D721Med (cell line): ENCODE measurements at regions not wholly inside any gene's neighbourhood (a gene's known extent, or its start where the extent isn't known, plus 50 kb on each side); places are given as distances from the start of the nearest gene placed in this dataset.

ENCODE experiments used
- DNase-seq: peaks from one replicate; pipeline ENCODE4 v3.0.0; 2011; ENCODE audit warnings: low spot score; ENCODE audit not compliant: insufficient read length
- FAIRE-seq: peaks from 2 replicates; lab custom pipeline; 2011; peaks lifted over from hg19 to GRCh38; lab: Jason Lieb, UNC
- TF ChIP-seq, protein P1 (sequence below): IDR thresholded peaks from 2 replicates; pipeline ENCODE4 v1.5.1; 2012; ENCODE audit warnings: mild to moderate bottlenecking, control low read depth; ENCODE audit not compliant: insufficient read depth; ENCODE audit errors: missing control alignments

DNA sequence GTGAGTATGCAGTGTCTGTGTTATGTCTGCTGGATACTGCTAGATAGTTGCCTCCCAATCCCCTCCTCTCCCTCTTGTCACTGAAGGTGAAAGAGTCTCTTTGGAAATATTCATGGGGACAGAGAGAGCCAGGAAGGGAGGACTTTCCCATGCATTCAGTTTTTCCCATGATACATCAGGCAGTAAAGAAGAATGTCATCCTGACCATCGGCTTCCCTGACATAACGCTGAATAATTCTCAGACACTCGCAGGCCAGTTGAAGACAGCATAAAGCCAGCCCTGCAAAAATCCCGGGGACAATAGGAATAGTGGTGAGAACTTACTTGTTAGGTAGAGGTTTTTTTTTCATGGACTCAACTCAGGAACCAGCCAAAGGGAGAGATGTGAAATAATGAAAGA lies 58.1 kb downstream of the KLF4 start:
- FAIRE-seq (no peak), DNase-seq (no peak)
- TF ChIP-seq, protein P1, sequence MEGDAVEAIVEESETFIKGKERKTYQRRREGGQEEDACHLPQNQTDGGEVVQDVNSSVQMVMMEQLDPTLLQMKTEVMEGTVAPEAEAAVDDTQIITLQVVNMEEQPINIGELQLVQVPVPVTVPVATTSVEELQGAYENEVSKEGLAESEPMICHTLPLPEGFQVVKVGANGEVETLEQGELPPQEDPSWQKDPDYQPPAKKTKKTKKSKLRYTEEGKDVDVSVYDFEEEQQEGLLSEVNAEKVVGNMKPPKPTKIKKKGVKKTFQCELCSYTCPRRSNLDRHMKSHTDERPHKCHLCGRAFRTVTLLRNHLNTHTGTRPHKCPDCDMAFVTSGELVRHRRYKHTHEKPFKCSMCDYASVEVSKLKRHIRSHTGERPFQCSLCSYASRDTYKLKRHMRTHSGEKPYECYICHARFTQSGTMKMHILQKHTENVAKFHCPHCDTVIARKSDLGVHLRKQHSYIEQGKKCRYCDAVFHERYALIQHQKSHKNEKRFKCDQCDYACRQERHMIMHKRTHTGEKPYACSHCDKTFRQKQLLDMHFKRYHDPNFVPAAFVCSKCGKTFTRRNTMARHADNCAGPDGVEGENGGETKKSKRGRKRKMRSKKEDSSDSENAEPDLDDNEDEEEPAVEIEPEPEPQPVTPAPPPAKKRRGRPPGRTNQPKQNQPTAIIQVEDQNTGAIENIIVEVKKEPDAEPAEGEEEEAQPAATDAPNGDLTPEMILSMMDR = no peak

DNA sequence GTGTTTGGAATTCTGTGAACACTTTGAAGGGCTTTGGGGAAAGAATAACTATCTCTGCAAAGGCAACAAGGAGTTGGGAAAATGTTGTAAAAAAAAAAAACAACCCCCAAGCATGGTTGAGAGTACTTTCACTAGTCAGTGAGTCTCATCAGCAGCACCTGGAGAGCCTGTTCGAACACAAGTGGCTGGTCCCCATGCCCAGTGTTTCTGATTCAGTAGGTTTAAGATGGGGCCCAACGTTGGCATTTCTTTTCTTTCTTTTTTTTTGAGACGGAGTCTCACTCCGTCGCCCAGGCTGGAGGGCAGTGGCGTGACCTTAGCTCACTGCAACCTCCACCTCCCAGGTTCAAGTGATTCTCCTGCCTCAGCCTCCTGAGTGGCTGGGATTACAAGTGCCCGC lies 59.5 kb downstream of the KLF4 start:
- DNase-seq (no peak), FAIRE-seq (no peak)
- TF ChIP-seq, protein P1 = no peak

- DNase-seq = no peak
- FAIRE-seq = no peak
- TF ChIP-seq, protein P1 = no peak
Measured at GRCh38 chr9:107426126-107426525, 63.4 kb downstream of the KLF4 start.

GRCh38 chr9:107425101-107426025 lies 64.2 kb downstream of the KLF4 start:
- no peak for FAIRE-seq
- TF ChIP-seq, protein P1 = peak; percentile 66
- no peak for DNase-seq

DNA sequence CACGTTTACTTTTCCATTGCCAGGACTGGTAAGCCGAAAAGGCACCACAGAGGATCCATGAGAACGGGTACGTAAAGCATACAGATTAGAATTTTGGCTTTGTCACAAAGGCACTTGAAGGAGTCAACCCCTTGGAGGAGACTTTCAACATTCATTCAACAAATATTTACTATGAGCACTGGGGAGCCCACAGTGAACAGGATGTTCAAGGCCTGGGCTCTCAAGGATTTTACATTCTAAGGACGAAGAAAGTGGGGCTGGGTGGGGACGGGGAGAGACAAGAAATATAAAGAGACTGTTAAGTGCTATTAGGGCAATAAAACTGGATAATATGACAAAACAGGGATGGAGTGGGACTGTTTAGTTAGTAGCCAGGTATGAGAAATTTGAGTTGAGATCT lies 66.0 kb downstream of the KLF4 start:
- TF ChIP-seq, protein P1 = no peak
- DNase-seq (no peak), FAIRE-seq (no peak)

- FAIRE-seq (no peak), DNase-seq (no peak)
- TF ChIP-seq, protein P1 = peak; percentile 93
Measured at GRCh38 chr9:107422189-107423185, 67.1 kb downstream of the KLF4 start.
